ENCODE measurements at regions not wholly inside any gene's neighbourhood (a gene's known extent, or its start where the extent isn't known, plus 50 kb on each side); places are given as distances from the start of the nearest gene placed in this dataset.

- no peaks in the 10 kb centered on the region for H3K9me3 ChIP-seq
- no peak for TF ChIP-seq CTCF (IDR thresholded peaks at IDR 0.05)
- H3K27me3 ChIP-seq = no peaks in the 10 kb centered on the region
- intact Hi-C loops (cut with DNase I; ENCODE audit: low total_unique reads) = no loop called here
- H3K36me3 ChIP-seq = no peaks in the 10 kb centered on the region
- no peak overlapping the region for H3K4me3 ChIP-seq
- no peaks in the 10 kb centered on the region for H3K4me1 ChIP-seq
- no peak overlapping the region for H3K27ac ChIP-seq
- no peak for DNase-seq
These were observed 314.9 kb downstream of the TLE3 start for GRCh38 chr15:69782809-69783208.

- Histone ChIP-seq H3K4me1 (no peaks in the 10 kb centered on the region), H3K9me3 (no peaks in the 10 kb centered on the region), H3K36me3 (no peaks in the 10 kb centered on the region), H3K27ac (no peak overlapping the region), H3K4me3 (no peak overlapping the region), H3K27me3 (no peaks in the 10 kb centered on the region)
- no peak for TF ChIP-seq CTCF (IDR thresholded peaks at IDR 0.05)
- intact Hi-C loops (cut with DNase I; ENCODE audit: low total_unique reads) = no loop called here
- DNase-seq = no peak
These were observed 314.5 kb downstream of the TLE3 start for GRCh38 chr15:69783211-69783610.

DNA sequence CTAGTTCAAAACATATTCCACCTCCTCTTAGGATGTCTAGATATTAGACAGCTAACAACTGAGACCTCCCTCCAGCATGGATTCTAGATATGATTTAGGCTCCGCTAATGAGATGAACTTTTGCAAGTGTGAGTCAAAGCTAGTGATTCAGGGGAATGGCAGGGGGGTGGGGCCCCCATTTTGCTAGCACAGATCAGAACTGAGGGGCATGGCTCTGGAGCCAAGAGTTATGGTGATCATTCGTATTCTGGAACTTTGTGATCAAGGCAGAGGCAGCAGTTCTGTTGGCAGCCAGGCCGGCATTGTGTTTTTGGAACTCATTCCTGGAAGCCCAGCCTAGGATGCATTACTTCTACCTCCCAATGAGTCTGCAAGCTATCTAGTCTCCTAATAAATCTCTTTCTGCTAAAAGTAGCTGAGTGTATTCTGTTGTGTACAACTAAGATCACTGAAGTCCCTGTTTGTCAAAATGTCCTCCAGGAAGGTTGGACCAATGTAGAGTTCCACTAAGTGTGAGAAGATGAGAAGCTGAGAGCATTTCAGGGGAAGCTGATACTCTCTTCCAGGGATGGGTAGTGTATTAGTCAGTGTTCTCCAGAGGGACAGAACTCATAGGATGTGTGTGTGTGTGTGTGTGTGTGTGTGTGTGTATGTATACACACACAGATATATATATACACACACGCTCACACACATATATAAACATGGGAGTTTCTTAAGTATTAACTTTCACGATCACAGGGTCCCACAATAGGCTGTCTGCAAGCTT, 312.7 kb downstream of the TLE3 start:
- TF ChIP-seq CTCF (IDR thresholded peaks at IDR 0.05) = no peak
- no peaks in the 10 kb centered on the region for H3K9me3 ChIP-seq
- H3K36me3 ChIP-seq = no peaks in the 10 kb centered on the region
- no peaks in the 10 kb centered on the region for H3K4me1 ChIP-seq
- DNase-seq = no peak
- intact Hi-C loops (cut with DNase I; ENCODE audit: low total_unique reads) = no loop called here
- no peaks in the 10 kb centered on the region for H3K27me3 ChIP-seq
- H3K27ac ChIP-seq = no peak overlapping the region
- no peak overlapping the region for H3K4me3 ChIP-seq

- no peaks in the 10 kb centered on the region for H3K27me3 ChIP-seq
- TF ChIP-seq CTCF (IDR thresholded peaks at IDR 0.05) = no peak
- H3K9me3 ChIP-seq = peaks cover 0 to 4% (median 0%) of the 10 kb centered on the region in 3 donors
- intact Hi-C loops (cut with DNase I; ENCODE audit: low total_unique reads) = no loop called here
- no peaks in the 10 kb centered on the region for H3K36me3 ChIP-seq
- no peak overlapping the region for H3K27ac ChIP-seq
- no peaks in the 10 kb centered on the region for H3K4me1 ChIP-seq
- DNase-seq = no peak
- H3K4me3 ChIP-seq = no peak overlapping the region
These were observed 311.5 kb downstream of the TLE3 start for GRCh38 chr15:69786136-69786701.

DNA sequence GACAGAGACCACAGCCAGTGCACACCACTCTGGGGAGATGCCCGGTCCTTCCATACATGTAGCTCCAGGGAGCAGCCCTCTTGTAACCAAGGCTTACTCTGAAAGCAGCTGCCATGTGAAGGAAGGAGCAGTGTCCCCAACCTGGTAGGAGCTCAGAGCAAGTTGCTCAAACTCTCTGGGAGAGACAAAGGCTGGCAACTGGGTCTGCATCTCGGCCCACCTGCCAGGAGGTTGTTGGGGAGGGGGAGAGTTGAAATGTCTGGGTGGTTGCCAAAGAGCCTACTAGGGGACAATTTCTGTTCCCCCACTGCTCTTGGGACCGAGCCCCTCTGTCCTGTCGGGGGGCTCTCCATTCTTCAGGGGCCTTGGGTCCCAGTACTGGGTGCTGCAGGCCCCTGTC, 309.9 kb downstream of the TLE3 start:
- H3K27ac ChIP-seq = no peak overlapping the region
- no peak for TF ChIP-seq CTCF (IDR thresholded peaks at IDR 0.05)
- no peak for DNase-seq
- intact Hi-C loops (cut with DNase I; ENCODE audit: low total_unique reads) = no loop called here
- no peaks in the 10 kb centered on the region for H3K27me3 ChIP-seq
- H3K36me3 ChIP-seq = no peaks in the 10 kb centered on the region
- H3K4me1 ChIP-seq = peaks cover 0 to under 1% (median 0%) of the 10 kb centered on the region in 4 donors
- H3K4me3 ChIP-seq = no peak overlapping the region
- peaks cover 0 to 11% (median 5%) of the 10 kb centered on the region in 3 donors for H3K9me3 ChIP-seq
